ENCODE measurements at regions not wholly inside any gene's neighbourhood (a gene's known extent, or its start where the extent isn't known, plus 50 kb on each side); places are given as distances from the start of the nearest gene placed in this dataset.

- no peak overlapping the region for H2AFZ ChIP-seq (ENCODE audit: low read length)
- H3K9me3 ChIP-seq (ENCODE audit: insufficient read depth, low read depth, low read length), result no peaks in the 10 kb centered on the region
- H3K9ac ChIP-seq (ENCODE audit: low read depth, low read length, poor library complexity, severe bottlenecking), result no peak overlapping the region
- no peaks in the 10 kb centered on the region for H3K36me3 ChIP-seq (ENCODE audit: insufficient read depth, low read length)
- TF ChIP-seq EZH2phosphoT487 (IDR thresholded peaks at IDR 0.05; ENCODE audit: borderline replicate concordance) (no peak), CTCF (conservative IDR thresholded peaks at IDR 0.05; ENCODE audit: low read length) (no peak)
- H3F3A ChIP-seq (ENCODE audit: low read depth), result no peaks in the 10 kb centered on the region
- no peaks in the 10 kb centered on the region for H3K9me2 ChIP-seq (replicated peaks; ENCODE audit: low read depth, low read length)
- H3K4me1 ChIP-seq (ENCODE audit: insufficient read depth, low read length, poor library complexity, severe bottlenecking), result no peaks in the 10 kb centered on the region
- H3K4me3 ChIP-seq (ENCODE audit: low read length, poor library complexity, severe bottlenecking), result no peak overlapping the region
- H4K20me1 ChIP-seq (ENCODE audit: insufficient read depth, low read length, poor library complexity, severe bottlenecking), result no peaks in the 10 kb centered on the region
- H3K79me2 ChIP-seq (ENCODE audit: insufficient read depth, low read length), result no peaks in the 10 kb centered on the region
- H3K27me3 ChIP-seq (ENCODE audit: insufficient read depth, low read length, poor library complexity, severe bottlenecking), result no peaks in the 10 kb centered on the region
- no peak overlapping the region for H3K4me2 ChIP-seq (ENCODE audit: low read depth, low read length, poor library complexity, severe bottlenecking)
Observed at GRCh38 chr4:175033162-175033561, 115.0 kb downstream of the ADAM29 start.

GRCh38 chr4:175034007-175034406 is 115.8 kb downstream of the ADAM29 start:
- Histone ChIP-seq H3K4me2 (ENCODE audit: low read depth, low read length, poor library complexity, severe bottlenecking) (no peak overlapping the region), H4K20me1 (ENCODE audit: insufficient read depth, low read length, poor library complexity, severe bottlenecking) (no peaks in the 10 kb centered on the region), H3F3A (ENCODE audit: low read depth) (no peaks in the 10 kb centered on the region)

GRCh38 chr4:175034986-175035705 is 117.0 kb downstream of the ADAM29 start:
- H3K27me3 ChIP-seq (ENCODE audit: insufficient read depth, low read length, poor library complexity, severe bottlenecking), result no peaks in the 10 kb centered on the region
- H3K79me2 ChIP-seq (ENCODE audit: insufficient read depth, low read length), result no peaks in the 10 kb centered on the region
- H3K4me1 ChIP-seq (ENCODE audit: insufficient read depth, low read length, poor library complexity, severe bottlenecking), result no peaks in the 10 kb centered on the region
- no peak overlapping the region for H3K4me3 ChIP-seq (ENCODE audit: low read length, poor library complexity, severe bottlenecking)
- H3K9me2 ChIP-seq (replicated peaks; ENCODE audit: low read depth, low read length), result no peaks in the 10 kb centered on the region
- H2AFZ ChIP-seq (ENCODE audit: low read length), result no peak overlapping the region
- no peaks in the 10 kb centered on the region for H4K20me1 ChIP-seq (ENCODE audit: insufficient read depth, low read length, poor library complexity, severe bottlenecking)
- H3K4me2 ChIP-seq (ENCODE audit: low read depth, low read length, poor library complexity, severe bottlenecking), result no peak overlapping the region
- no peak overlapping the region for H3K9ac ChIP-seq (ENCODE audit: low read depth, low read length, poor library complexity, severe bottlenecking)
- no peaks in the 10 kb centered on the region for H3K36me3 ChIP-seq (ENCODE audit: insufficient read depth, low read length)
- H3F3A ChIP-seq (ENCODE audit: low read depth), result no peaks in the 10 kb centered on the region
- TF ChIP-seq EZH2phosphoT487 (IDR thresholded peaks at IDR 0.05; ENCODE audit: borderline replicate concordance) (no peak), CTCF (conservative IDR thresholded peaks at IDR 0.05; ENCODE audit: low read length) (no peak)
- no peaks in the 10 kb centered on the region for H3K9me3 ChIP-seq (ENCODE audit: insufficient read depth, low read depth, low read length)

More at GRCh38 chr4:175034007-175034406, 115.8 kb downstream of the ADAM29 start:
- Histone ChIP-seq H3K79me2 (ENCODE audit: insufficient read depth, low read length) (no peaks in the 10 kb centered on the region), H3K9me3 (ENCODE audit: insufficient read depth, low read depth, low read length) (no peaks in the 10 kb centered on the region), H3K4me3 (ENCODE audit: low read length, poor library complexity, severe bottlenecking) (no peak overlapping the region), H3K9ac (ENCODE audit: low read depth, low read length, poor library complexity, severe bottlenecking) (no peak overlapping the region), H3K36me3 (ENCODE audit: insufficient read depth, low read length) (no peaks in the 10 kb centered on the region), H3K4me1 (ENCODE audit: insufficient read depth, low read length, poor library complexity, severe bottlenecking) (no peaks in the 10 kb centered on the region), H3K9me2 (replicated peaks; ENCODE audit: low read depth, low read length) (no peaks in the 10 kb centered on the region), H3K27me3 (ENCODE audit: insufficient read depth, low read length, poor library complexity, severe bottlenecking) (no peaks in the 10 kb centered on the region), H2AFZ (ENCODE audit: low read length) (no peak overlapping the region)
- TF ChIP-seq EZH2phosphoT487 (IDR thresholded peaks at IDR 0.05; ENCODE audit: borderline replicate concordance), result no peak
- no peak for TF ChIP-seq CTCF (conservative IDR thresholded peaks at IDR 0.05; ENCODE audit: low read length)
